CD4-positive, alpha-beta T cell treated with Interleukin-6 for 4 hours (primary cell): ENCODE measurements at regions not wholly inside any gene's neighbourhood (a gene's known extent, or its start where the extent isn't known, plus 50 kb on each side); places are given as distances from the start of the nearest gene placed in this dataset.
"Not testable (repeated sequence)": the region's sequence is repeated elsewhere in the genome, so short reads cannot be mapped to it uniquely, and the experiment has no call there.

ENCODE experiments used
- DNase-seq: peaks from one replicate; pipeline ENCODE4 v3.0.0-alpha.2; 2020; ENCODE audit warnings: mixed read lengths

- DNase-seq = no peak
Observed at GRCh38 chr2:2501454-2502200, 170.6 kb upstream of the MYT1L start.

DNA sequence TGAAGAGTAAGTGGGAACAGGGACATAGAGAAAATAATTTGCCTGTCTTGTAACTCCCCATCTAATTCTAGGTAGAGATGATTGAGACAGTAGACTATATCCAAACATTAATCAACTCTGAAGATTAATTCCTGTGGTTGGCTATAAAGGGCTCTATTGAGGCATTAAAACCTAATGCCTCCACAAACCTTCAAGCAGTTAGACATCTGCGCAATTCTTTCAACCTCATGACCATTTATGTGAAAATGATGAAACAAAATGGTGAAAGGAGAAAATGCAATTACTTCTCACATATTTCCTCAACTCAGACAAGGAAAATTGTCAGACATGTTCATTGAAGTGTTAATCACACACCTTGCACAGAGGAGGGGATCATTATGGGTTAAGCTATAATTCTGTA is 164.5 kb upstream of the MYT1L start:
- no peak for DNase-seq

DNA sequence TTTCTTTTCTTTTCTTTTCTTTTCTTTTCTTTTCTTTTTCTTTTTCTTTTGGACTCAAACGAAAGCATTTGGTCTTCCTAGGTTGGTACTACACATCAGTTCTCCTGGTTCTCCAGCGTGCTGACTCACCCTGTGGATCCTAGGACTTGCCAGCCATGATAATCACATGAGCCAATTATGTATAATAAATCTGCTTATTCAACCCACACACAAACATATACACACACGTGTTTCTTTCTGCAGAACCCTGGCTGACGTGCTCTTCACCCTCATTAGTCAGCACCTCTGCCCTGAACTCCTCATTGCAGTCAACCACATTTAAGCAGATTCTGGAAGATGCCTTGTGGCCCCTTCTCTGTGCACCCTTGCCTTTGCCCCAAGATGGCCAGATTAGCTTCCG is 162.4 kb upstream of the MYT1L start:
- DNase-seq = no peak

DNA sequence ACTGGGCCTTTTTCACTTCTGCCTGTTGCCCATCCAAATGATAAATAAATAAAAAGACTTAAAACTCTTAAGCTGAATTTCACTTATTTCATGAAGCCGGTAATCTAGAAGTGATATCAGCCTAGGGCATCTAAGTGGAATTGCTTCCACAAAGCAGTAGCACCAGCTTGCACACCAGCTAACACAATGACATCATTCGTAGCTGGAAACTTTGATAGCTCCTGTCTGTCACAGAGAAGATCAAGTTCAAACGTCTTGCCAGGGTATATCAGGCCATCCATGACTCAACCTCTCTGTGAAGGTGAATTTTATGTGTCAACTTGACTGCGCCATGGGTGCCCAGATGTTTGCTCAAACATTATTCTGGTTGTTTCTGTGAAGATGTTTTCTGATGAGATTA is 161.7 kb upstream of the MYT1L start:
- DNase-seq = no peak

DNA sequence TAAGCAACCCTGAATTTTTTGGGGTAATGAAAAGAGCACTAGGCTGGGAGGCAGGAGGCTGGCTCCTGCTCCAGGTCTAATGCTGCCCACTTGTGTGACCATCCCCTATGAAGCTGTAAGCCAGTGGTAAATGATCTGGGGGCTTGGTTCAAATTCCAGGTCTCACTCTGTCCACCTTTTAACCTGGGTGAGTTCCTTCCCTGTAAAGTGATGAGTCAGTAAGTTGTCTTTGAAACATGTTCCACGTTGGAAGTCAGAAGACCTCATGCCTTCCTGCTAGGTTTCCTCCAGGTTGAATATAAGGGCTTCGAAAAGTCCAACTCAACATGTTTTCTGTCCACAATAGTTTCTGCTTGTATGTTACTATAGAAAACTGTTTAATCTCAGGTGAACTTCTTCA is 160.9 kb upstream of the MYT1L start:
- DNase-seq = no peak

DNA sequence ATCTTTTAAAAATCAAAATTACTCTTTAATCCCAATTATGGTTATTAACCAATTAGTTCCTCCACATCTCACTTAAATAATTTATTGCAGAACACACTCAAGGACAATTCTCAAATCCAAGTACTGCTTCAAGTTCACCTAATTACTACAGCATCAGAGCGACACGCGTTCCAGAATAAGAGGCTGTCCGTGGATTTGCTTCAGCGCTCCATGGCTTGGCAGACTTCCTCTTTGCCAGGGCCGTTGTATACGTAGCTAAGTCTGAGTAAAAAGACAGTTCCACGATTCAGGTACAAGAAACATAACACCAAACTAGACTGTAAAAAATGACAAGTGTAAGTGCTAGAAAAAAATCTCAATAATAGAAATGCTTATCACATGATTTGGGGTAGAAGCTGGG is 153.2 kb upstream of the MYT1L start:
- no peak for DNase-seq

- no peak for DNase-seq
Observed at GRCh38 chr2:2482851-2483250, 151.8 kb upstream of the MYT1L start.

- no peak for DNase-seq
Observed at GRCh38 chr2:2472881-2473280, 141.8 kb upstream of the MYT1L start.

DNA sequence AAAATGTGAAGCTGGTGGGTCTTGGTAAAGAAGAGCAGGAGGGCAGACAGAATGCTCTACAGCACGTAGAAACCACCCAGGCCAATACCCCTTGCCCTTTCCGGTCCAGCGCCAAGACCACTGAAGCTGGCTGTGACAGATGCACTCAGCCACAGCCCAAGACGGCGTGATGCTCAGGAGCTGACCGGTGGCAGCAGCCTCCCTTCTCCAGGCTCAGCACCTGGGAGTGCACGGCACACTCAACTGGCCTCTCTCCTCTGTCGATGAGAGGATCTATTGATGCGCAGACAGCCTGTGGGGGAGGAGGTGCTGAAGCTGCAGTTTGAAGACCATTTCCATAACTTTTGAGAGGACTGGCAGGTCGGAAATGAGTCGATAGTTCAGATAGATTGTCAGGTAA is 141.0 kb upstream of the MYT1L start:
- DNase-seq = no peak

DNA sequence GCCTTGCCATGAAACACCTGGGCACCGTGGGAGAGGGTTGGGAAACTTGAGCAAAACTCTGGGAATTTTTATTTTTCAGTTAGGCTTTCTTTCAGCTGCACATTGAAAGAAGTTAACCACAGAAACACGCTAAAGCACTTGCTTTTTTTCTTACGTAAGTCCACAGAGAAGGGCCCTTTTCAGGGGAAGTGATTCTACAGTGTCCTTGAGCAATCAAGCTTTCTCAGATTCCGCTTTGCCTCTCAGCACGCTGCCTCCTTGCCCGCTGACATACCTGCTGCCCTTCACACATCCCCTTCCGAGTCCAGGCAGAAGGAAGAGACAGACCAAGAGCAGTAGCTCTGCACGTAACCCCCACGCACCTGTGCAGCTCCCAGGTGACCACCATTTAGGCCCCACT is 135.5 kb upstream of the MYT1L start:
- no peak for DNase-seq

DNA sequence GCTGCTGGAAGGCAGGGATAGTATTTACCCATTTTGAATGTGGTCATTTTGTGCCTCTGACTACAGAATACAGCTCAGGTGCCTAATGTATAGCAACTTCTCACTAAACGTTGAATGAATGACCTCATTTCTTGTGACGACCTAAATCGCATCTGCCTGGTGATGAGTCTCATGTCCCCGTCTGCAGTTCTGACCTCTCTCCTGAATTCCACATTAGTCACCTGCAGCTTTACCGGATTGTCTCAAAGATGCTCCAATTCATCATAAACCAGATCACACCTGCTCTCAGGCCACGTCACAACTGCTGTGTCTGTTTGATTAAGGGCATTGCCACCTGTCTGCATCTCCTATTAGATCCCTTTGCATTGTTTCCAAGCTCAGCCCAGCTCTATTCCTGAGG is 133.6 kb upstream of the MYT1L start:
- no peak for DNase-seq

GRCh38 chr2:2464094-2464493 is 133.0 kb upstream of the MYT1L start:
- DNase-seq = no peak

GRCh38 chr2:2456721-2457120 is 125.6 kb upstream of the MYT1L start:
- no peak for DNase-seq

DNA sequence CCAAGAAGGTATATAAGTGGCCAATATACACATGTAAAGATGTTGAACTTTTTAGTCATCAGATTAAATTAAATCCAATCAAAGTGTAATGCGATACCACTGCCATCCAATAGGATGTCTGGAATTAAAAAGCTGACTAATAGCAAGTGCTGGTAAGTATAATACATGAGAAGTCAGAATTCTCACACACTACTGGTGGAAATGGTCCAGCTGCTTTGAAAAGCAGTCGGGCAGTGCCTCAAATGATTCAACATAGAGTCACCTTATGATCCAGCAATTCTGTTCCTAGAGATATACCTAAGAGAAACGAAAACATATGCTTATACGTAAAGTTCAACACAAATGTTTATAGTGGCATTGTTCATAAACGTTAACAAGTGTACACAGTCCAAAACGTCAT is 124.1 kb upstream of the MYT1L start:
- no peak for DNase-seq

DNA sequence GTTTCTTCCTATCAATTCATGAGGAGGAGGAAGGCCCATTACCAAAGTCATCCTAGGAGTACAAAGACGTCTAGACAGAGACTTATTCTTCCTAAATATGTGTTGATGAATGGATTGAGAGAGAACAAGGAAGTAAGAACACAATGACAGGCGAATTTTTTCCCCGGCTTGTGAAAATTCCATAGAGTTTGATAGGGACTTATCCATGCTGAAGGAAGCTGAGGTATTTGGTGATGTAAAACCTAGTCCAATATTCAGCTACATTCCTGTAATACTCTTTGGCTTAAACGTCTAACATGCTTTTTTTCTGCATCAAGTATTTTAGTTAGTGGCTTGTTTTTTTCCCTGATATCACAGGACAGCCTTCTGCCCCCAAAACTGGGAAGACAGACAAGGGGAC is 121.9 kb upstream of the MYT1L start:
- DNase-seq = no peak

- not testable (repeated sequence) for DNase-seq
Observed at GRCh38 chr2:2451275-2451674, 120.2 kb upstream of the MYT1L start.

DNA sequence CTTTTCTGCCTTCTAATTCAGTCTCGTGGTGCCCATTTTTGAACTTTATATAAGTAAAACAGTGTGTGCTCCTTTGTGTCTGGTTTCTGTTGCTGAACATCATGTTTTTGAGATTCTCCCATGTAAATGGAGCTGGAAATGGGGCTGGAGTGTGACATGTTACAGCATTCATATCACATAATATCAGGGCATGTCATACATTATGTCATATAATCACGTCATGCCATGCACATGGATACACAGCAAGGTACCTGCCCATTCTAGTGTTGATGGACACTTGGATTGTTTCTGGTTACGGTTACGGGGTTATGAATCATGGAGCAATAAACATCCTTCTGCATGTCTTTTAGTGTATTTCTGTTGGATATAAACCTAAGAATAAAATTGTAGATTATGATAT is 117.1 kb upstream of the MYT1L start:
- no peak for DNase-seq

DNA sequence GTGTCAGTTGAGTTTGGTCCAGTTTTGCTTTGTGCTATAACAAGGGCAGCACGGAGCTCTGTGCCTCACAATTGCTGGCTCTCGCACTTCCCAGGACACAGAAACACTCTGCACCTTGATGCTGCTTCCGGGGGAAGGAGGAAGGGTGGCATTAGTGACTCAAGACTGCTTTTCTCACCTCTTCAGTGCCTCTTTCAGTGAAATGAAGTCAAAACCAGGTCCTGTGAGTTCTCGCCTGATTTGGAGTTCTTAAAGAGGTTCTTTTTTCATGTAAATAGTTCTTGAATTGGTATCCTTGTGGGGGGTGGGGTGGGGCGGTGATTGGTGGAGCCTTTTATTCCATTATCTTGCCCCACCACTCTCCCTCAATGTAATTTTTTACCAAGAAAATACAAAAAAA is 91.5 kb upstream of the MYT1L start:
- no peak for DNase-seq

- no peak for DNase-seq
Observed at GRCh38 chr2:2413525-2413924, 82.5 kb upstream of the MYT1L start.

DNA sequence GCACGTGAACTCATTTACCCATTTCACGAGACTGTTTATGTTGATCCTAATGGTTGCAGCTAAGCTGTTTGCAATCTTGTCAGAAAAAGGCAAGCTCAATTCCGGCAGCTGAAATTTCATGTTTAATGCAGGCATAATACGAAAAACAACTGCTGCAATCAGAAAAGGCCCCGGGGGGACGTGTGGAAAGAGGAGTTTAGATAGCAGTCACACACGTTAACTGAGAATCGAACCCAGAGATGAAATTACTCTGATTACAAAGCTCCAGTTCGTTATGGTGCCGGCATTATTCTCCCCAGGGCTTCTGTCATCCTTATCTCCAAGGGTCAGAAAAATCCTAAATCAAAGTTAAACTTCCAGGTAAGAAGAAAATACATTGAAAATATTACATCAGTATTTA is 79.9 kb upstream of the MYT1L start:
- DNase-seq = no peak

GRCh38 chr2:2409481-2409880 is 78.4 kb upstream of the MYT1L start:
- no peak for DNase-seq

GRCh38 chr2:2405780-2406179 is 74.7 kb upstream of the MYT1L start:
- no peak for DNase-seq

- DNase-seq = no peak
Observed at GRCh38 chr2:2400286-2401038, 69.4 kb upstream of the MYT1L start.

DNA sequence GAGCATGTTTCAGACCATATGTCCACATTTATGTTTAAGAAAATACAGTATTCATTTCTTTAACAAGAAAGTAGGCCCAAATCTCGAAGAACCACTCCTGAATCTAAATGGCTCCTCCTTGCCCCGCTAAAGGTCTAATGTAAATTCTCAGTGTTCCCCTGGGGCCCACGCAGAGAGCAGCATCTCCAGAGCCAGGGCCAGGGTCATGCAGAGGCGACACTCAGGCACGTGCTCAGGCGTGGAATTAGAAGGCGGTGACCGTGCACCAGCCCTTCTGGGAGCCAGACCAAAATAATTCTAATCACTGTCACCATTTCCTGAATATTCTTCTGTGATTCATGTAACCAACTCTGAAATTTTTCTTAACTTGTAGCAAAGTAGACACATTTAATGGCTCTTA is 68.3 kb upstream of the MYT1L start:
- no peak for DNase-seq

DNA sequence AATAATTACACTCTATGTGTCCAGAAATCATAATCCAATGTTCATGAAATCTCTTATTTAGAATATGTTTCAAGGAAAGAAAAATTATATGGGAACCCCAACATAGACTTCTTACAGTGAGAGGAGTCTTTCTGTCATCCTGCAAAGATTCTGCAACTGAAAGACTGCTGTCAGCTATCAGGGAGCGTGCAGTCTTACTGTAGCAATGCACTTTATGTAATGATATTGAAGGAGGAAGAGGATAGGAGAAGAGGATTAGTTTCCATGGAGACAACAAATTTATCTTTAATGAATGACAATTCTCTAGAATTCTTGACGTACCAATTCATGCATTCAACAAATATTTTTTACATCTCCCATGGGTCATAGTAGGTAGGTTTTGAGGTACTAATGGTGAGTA is 61.3 kb upstream of the MYT1L start:
- DNase-seq = no peak
